Central memory CD8-positive, alpha-beta T cell (primary cell): ENCODE measurements at regions not wholly inside any gene's neighbourhood (a gene's known extent, or its start where the extent isn't known, plus 50 kb on each side); places are given as distances from the start of the nearest gene placed in this dataset.

Source experiments
- ATAC-seq: fragments of 150-1000 bp; cut with Tn5 transposase; replicated peaks from 2 replicates; pipeline ENCODE4 v1.10.0; 2022; ENCODE audit warnings: mild to moderate bottlenecking, moderate FRiP score, moderate number of reproducible peaks; ENCODE audit not compliant: poor library complexity, severe bottlenecking; ENCODE audit errors: extremely low read depth
- DNase-seq, 2 donors: peaks; one replicate each; pipeline ENCODE4 v3.0.0; 2021; ENCODE audit warnings: low spot score in 2 of 2
- H3K27ac Mint-ChIP-seq: one replicate; pipeline ENCODE4 v1.8.0; 2022; ENCODE audit warnings: low read depth, mild to moderate bottlenecking, moderate library complexity, mixed read lengths
- H3K27me3 Mint-ChIP-seq: one replicate; pipeline ENCODE4 v1.8.0; 2022; ENCODE audit warnings: mixed read lengths
- H3K36me3 Mint-ChIP-seq: one replicate; pipeline ENCODE4 v1.8.0; 2022; ENCODE audit warnings: mild to moderate bottlenecking, moderate library complexity, mixed read lengths; ENCODE audit not compliant: insufficient read depth
- H3K4me1 Mint-ChIP-seq: one replicate; pipeline ENCODE4 v1.8.0; 2022; ENCODE audit warnings: mixed read lengths
- H3K4me3 Mint-ChIP-seq: one replicate; pipeline ENCODE4 v1.8.0; 2022; ENCODE audit warnings: mild to moderate bottlenecking, moderate library complexity, mixed read lengths
- H3K9me3 Mint-ChIP-seq: one replicate; pipeline ENCODE4 v1.8.0; 2022; ENCODE audit warnings: mixed read lengths

- no peak overlapping the region for H3K27ac Mint-ChIP-seq
- no peaks in the 10 kb centered on the region for H3K4me1 Mint-ChIP-seq
- H3K9me3 Mint-ChIP-seq: peaks cover 6% of the 10 kb centered on the region
- H3K36me3 Mint-ChIP-seq: no peaks in the 10 kb centered on the region
- no peak overlapping the region for H3K4me3 Mint-ChIP-seq
- no peak for ATAC-seq
- no peak for DNase-seq
- no peaks in the 10 kb centered on the region for H3K27me3 Mint-ChIP-seq
Measured at GRCh38 chr12:20272161-20272560, 96.2 kb upstream of the PDE3A start.

- Mint-ChIP-seq H3K27me3 (no peaks in the 10 kb centered on the region), H3K9me3 (peaks cover 5% of the 10 kb centered on the region), H3K27ac (no peak overlapping the region), H3K4me1 (no peaks in the 10 kb centered on the region), H3K36me3 (no peaks in the 10 kb centered on the region), H3K4me3 (no peak overlapping the region)
- no peak for ATAC-seq
- DNase-seq: no peak
Measured at GRCh38 chr12:20272801-20273200, 95.5 kb upstream of the PDE3A start.

- ATAC-seq (no peak), DNase-seq (no peak)
- Mint-ChIP-seq H3K4me3 (no peak overlapping the region), H3K36me3 (no peaks in the 10 kb centered on the region), H3K4me1 (no peaks in the 10 kb centered on the region), H3K27ac (no peak overlapping the region), H3K27me3 (no peaks in the 10 kb centered on the region), H3K9me3 (no peaks in the 10 kb centered on the region)
Measured at GRCh38 chr12:20274008-20274407, 94.3 kb upstream of the PDE3A start.

GRCh38 chr12:20278276-20278675 lies 90.1 kb upstream of the PDE3A start:
- no peak for ATAC-seq

GRCh38 chr12:20280515-20280914 lies 87.8 kb upstream of the PDE3A start:
- DNase-seq (no peak), ATAC-seq (no peak)
- Mint-ChIP-seq H3K27ac (no peak overlapping the region), H3K9me3 (no peaks in the 10 kb centered on the region), H3K4me1 (no peaks in the 10 kb centered on the region), H3K36me3 (no peaks in the 10 kb centered on the region), H3K27me3 (no peaks in the 10 kb centered on the region), H3K4me3 (no peak overlapping the region)

More at GRCh38 chr12:20278276-20278675, 90.1 kb upstream of the PDE3A start:
- Mint-ChIP-seq H3K4me3 (no peak overlapping the region), H3K27ac (no peak overlapping the region), H3K27me3 (no peaks in the 10 kb centered on the region), H3K36me3 (no peaks in the 10 kb centered on the region), H3K9me3 (no peaks in the 10 kb centered on the region), H3K4me1 (no peaks in the 10 kb centered on the region)
- DNase-seq: no peak

GRCh38 chr12:20282401-20282800 lies 85.9 kb upstream of the PDE3A start:
- Mint-ChIP-seq H3K36me3 (no peaks in the 10 kb centered on the region), H3K27ac (no peak overlapping the region), H3K9me3 (peaks cover 6% of the 10 kb centered on the region), H3K4me1 (no peaks in the 10 kb centered on the region), H3K4me3 (no peak overlapping the region), H3K27me3 (no peaks in the 10 kb centered on the region)
- no peak for ATAC-seq
- DNase-seq: no peak

- peaks cover 6% of the 10 kb centered on the region for H3K9me3 Mint-ChIP-seq
- H3K4me3 Mint-ChIP-seq: no peak overlapping the region
- H3K27ac Mint-ChIP-seq: no peak overlapping the region
- DNase-seq (no peak), ATAC-seq (no peak)
- no peaks in the 10 kb centered on the region for H3K36me3 Mint-ChIP-seq
- H3K4me1 Mint-ChIP-seq: no peaks in the 10 kb centered on the region
- H3K27me3 Mint-ChIP-seq: no peaks in the 10 kb centered on the region
Measured at GRCh38 chr12:20283482-20283881, 84.9 kb upstream of the PDE3A start.

GRCh38 chr12:20289520-20289919 lies 78.8 kb upstream of the PDE3A start:
- no peaks in the 10 kb centered on the region for H3K27me3 Mint-ChIP-seq
- peaks cover 6% of the 10 kb centered on the region for H3K9me3 Mint-ChIP-seq
- no peaks in the 10 kb centered on the region for H3K36me3 Mint-ChIP-seq
- H3K27ac Mint-ChIP-seq: no peak overlapping the region
- DNase-seq: no peak
- no peak overlapping the region for H3K4me3 Mint-ChIP-seq
- H3K4me1 Mint-ChIP-seq: no peaks in the 10 kb centered on the region
- no peak for ATAC-seq

- Mint-ChIP-seq H3K27ac (no peak overlapping the region), H3K4me3 (no peak overlapping the region), H3K4me1 (no peaks in the 10 kb centered on the region), H3K36me3 (no peaks in the 10 kb centered on the region), H3K9me3 (peaks cover 23% of the 10 kb centered on the region), H3K27me3 (no peaks in the 10 kb centered on the region)
- no peak for ATAC-seq
- DNase-seq: no peak
Measured at GRCh38 chr12:20300457-20300856, 67.9 kb upstream of the PDE3A start.

- ATAC-seq (no peak), DNase-seq (no peak)
- no peaks in the 10 kb centered on the region for H3K4me1 Mint-ChIP-seq
- H3K27me3 Mint-ChIP-seq: no peaks in the 10 kb centered on the region
- H3K27ac Mint-ChIP-seq: no peak overlapping the region
- no peaks in the 10 kb centered on the region for H3K36me3 Mint-ChIP-seq
- H3K4me3 Mint-ChIP-seq: no peak overlapping the region
- H3K9me3 Mint-ChIP-seq: peaks cover 34% of the 10 kb centered on the region
Measured at GRCh38 chr12:20305470-20305869, 62.9 kb upstream of the PDE3A start.

- ATAC-seq (no peak), DNase-seq (no peak)
- H3K27ac Mint-ChIP-seq: no peak overlapping the region
- H3K4me3 Mint-ChIP-seq: no peak overlapping the region
- H3K4me1 Mint-ChIP-seq: no peaks in the 10 kb centered on the region
- peaks cover 29% of the 10 kb centered on the region for H3K9me3 Mint-ChIP-seq
- H3K27me3 Mint-ChIP-seq: no peaks in the 10 kb centered on the region
- no peaks in the 10 kb centered on the region for H3K36me3 Mint-ChIP-seq
Measured at GRCh38 chr12:20309504-20310148, 58.7 kb upstream of the PDE3A start.

GRCh38 chr12:20314328-20314727 lies 54.0 kb upstream of the PDE3A start:
- no peak for DNase-seq
- no peak for ATAC-seq

GRCh38 chr12:20317554-20317953 lies 50.8 kb upstream of the PDE3A start:
- H3K4me1 Mint-ChIP-seq: no peaks in the 10 kb centered on the region
- no peaks in the 10 kb centered on the region for H3K27me3 Mint-ChIP-seq
- no peak overlapping the region for H3K4me3 Mint-ChIP-seq
- DNase-seq (no peak), ATAC-seq (no peak)
- no peaks in the 10 kb centered on the region for H3K36me3 Mint-ChIP-seq
- H3K9me3 Mint-ChIP-seq: no peaks in the 10 kb centered on the region
- no peak overlapping the region for H3K27ac Mint-ChIP-seq

More at GRCh38 chr12:20314328-20314727, 54.0 kb upstream of the PDE3A start:
- H3K4me1 Mint-ChIP-seq: no peaks in the 10 kb centered on the region
- no peak overlapping the region for H3K4me3 Mint-ChIP-seq
- H3K27me3 Mint-ChIP-seq: no peaks in the 10 kb centered on the region
- H3K36me3 Mint-ChIP-seq: no peaks in the 10 kb centered on the region
- H3K27ac Mint-ChIP-seq: no peak overlapping the region
- peaks cover 6% of the 10 kb centered on the region for H3K9me3 Mint-ChIP-seq
